K562 (cell line): ENCODE measurements at regions not wholly inside any gene's neighbourhood (a gene's known extent, or its start where the extent isn't known, plus 50 kb on each side); places are given as distances from the start of the nearest gene placed in this dataset.

Experiments used
- ATAC-seq: fragments of 200-7000 bp; cut with Tn5 transposase; 3 replicates; pipeline ENCODE4 v1.9.1; 2020; ENCODE audit warnings: moderate library complexity
- BruUV-seq: library from RNA; stranded (reverse); fragments of 400-500 nt; replicated peaks from 2 replicates; lab custom pipeline; 2021; lab: Mats Ljungman, UMichigan
- CTCF ChIA-PET: fragments of 300-600 bp; formaldehyde crosslinking; extraction: SDS; loops from one replicate; lab custom pipeline; 2021; ENCODE audit warnings: low intra/inter-chr PET ratio; lab: Yijun Ruan, JAX
- POLR2A ChIA-PET: fragments of 300-600, 350-650 bp; sonication (Branson Sonifier 250); formaldehyde crosslinking; extraction: SDS; loops from one replicate; lab custom pipeline; 2021; ENCODE audit warnings: antibody characterized with exemption, inconsistent platforms; lab: Yijun Ruan, JAX
- DNase-seq, 4 experiments: peaks; one replicate each; pipeline versions ENCODE4 v3.0.0 to v3.0.0-alpha.2; 2011 to 2018; ENCODE audit warnings: low spot score in 3 of 4, mixed read lengths in 3 of 4; ENCODE audit errors: extremely low read depth in 1 of 4
- FAIRE-seq: peaks from 2 replicates; lab custom pipeline; 2011; peaks lifted over from hg19 to GRCh38; lab: Jason Lieb, UNC
- H2AFZ ChIP-seq: 2 replicates; pipeline ENCODE4 v1.6.0; 2011; ENCODE audit warnings: low read depth, low read length, control low read depth, inconsistent platforms
- H3K27ac ChIP-seq: fragments of 200-600 bp; 3 replicates; pipeline ENCODE4 v1.8.0; 2011; ENCODE audit warnings: low read depth, mild to moderate bottlenecking, control low read depth, inconsistent platforms, low read length, moderate library complexity, mixed read lengths; ENCODE audit errors: extremely low read depth
- H3K27me3 ChIP-seq, 2 experiments: fragments of 300-600 bp in 1 of 2; 2 replicates in 1 of 2; 3 replicates in 1 of 2; pipeline versions ENCODE4 v1.6.0 to v1.8.0; 2011; ENCODE audit warnings: inconsistent platforms in 2 of 2, low read length in 2 of 2, mild to moderate bottlenecking in 1 of 2, mixed read lengths in 1 of 2, moderate library complexity in 1 of 2; ENCODE audit not compliant: control insufficient read depth in 2 of 2, insufficient read depth in 2 of 2
- H3K36me3 ChIP-seq: fragments of 300-600 bp; 3 replicates; pipeline ENCODE4 v1.8.0; 2011; ENCODE audit warnings: mild to moderate bottlenecking, low read length, inconsistent platforms; ENCODE audit not compliant: control insufficient read depth, insufficient read depth
- H3K4me1 ChIP-seq, 2 experiments: fragments of 200-600 bp in 1 of 2; replicated peaks in 1 of 2; 2 replicates in 1 of 2; 3 replicates in 1 of 2; pipeline versions ENCODE4 v1.5.1 to v1.8.0; 2011; ENCODE audit warnings: inconsistent platforms in 2 of 2, low read length in 2 of 2, mild to moderate bottlenecking in 1 of 2, mixed read lengths in 1 of 2, moderate library complexity in 1 of 2; ENCODE audit not compliant: control insufficient read depth in 2 of 2, insufficient read depth in 2 of 2
- H3K4me2 ChIP-seq: 2 replicates; pipeline ENCODE4 v1.6.1; 2011; ENCODE audit warnings: low read length, control low read depth, inconsistent platforms, mixed read lengths; ENCODE audit not compliant: insufficient read depth
- H3K4me3 ChIP-seq: fragments of 200-600 bp; sonication (generic), shearing (Covaris generic); 2 replicates; pipeline ENCODE4 v1.5.1; 2016; ENCODE audit warnings: control low read depth, inconsistent platforms
- H3K79me2 ChIP-seq: fragments of 200-600 bp; 3 replicates; pipeline ENCODE4 v1.8.0; 2011; ENCODE audit warnings: low read length, inconsistent platforms; ENCODE audit not compliant: control insufficient read depth, insufficient read depth
- H3K9ac ChIP-seq, 2 experiments: 2 replicates each; pipeline versions ENCODE4 v1.6.0 to v1.6.1; 2011; ENCODE audit warnings: low read depth in 2 of 2, low read length in 2 of 2, control low read depth in 1 of 2, inconsistent platforms in 1 of 2, mild to moderate bottlenecking in 1 of 2, mixed read lengths in 1 of 2; ENCODE audit not compliant: insufficient read depth in 1 of 2
- H3K9me1 ChIP-seq: one replicate; pipeline ENCODE4 v1.6.0; 2011; ENCODE audit warnings: inconsistent platforms, mild to moderate bottlenecking, low read length, moderate library complexity; ENCODE audit not compliant: control insufficient read depth, insufficient read depth
- H3K9me3 ChIP-seq: replicated peaks from 2 replicates; pipeline ENCODE4 v1.5.1; 2011; ENCODE audit warnings: low read depth, low read length, inconsistent platforms; ENCODE audit not compliant: control insufficient read depth, insufficient read depth
- H4K20me1 ChIP-seq: replicated peaks from 2 replicates; pipeline ENCODE4 v1.6.1; 2011; ENCODE audit warnings: low read length, inconsistent platforms, mixed read lengths; ENCODE audit not compliant: control insufficient read depth, insufficient read depth
- ETS2 ChIP-seq: IDR thresholded peaks from 2 replicates; pipeline ENCODE4 v1.6.1; 2016; ENCODE audit warnings: borderline replicate concordance, missing genetic modification characterization, mild to moderate bottlenecking, moderate library complexity, missing compliant biosample characterization; ENCODE audit not compliant: poor library complexity, severe bottlenecking
- FOXK2 ChIP-seq, 2 experiments: fragments of 450-650 bp; IDR thresholded peaks in 1 of 2; conservative IDR thresholded peaks in 1 of 2; 2 replicates each; pipeline ENCODE4 v1.6.1; 2016; ENCODE audit warnings: low read depth in 2 of 2, mild to moderate bottlenecking in 1 of 2
- KAT2B ChIP-seq: IDR thresholded peaks from one replicate; pipeline ENCODE4 v1.6.1; 2012; ENCODE audit warnings: low read depth, mild to moderate bottlenecking, control low read depth, inconsistent platforms, low read length, moderate library complexity
- KHSRP ChIP-seq: fragments of 450-650 bp; IDR thresholded peaks from 2 replicates; pipeline ENCODE4 v1.6.1; 2017
- MLX ChIP-seq, 2 experiments: fragments of 450-650 bp in 1 of 2; sonication (generic) in 1 of 2; formaldehyde crosslinking; conservative IDR thresholded peaks; 2 replicates each; pipeline versions ENCODE4 v1.4.0 to v1.8.1; 2020 to 2022; ENCODE audit warnings: mild to moderate bottlenecking in 1 of 2, missing genetic modification reagents in 1 of 2
- MXI1 ChIP-seq: IDR thresholded peaks from 2 replicates; pipeline ENCODE4 v1.6.1; 2011; ENCODE audit warnings: low read depth, mild to moderate bottlenecking, improper control_type of control experiment, low read length
- NFIC ChIP-seq: fragments of 450-650 bp; IDR thresholded peaks from 2 replicates; pipeline ENCODE4 v1.6.1; 2017; ENCODE audit warnings: mild to moderate bottlenecking, inconsistent platforms
- SMARCB1 ChIP-seq: IDR thresholded peaks from 2 replicates; pipeline ENCODE4 v1.6.1; 2011; ENCODE audit warnings: improper control_type of control experiment, low read depth; ENCODE audit not compliant: insufficient read length
- SRSF3 ChIP-seq: fragments of 200-400 bp; formaldehyde crosslinking; IDR thresholded peaks from 2 replicates; pipeline ENCODE4 v1.6.1; 2016; ENCODE audit warnings: mild to moderate bottlenecking, low read length, moderate library complexity; ENCODE audit not compliant: insufficient read depth
- TAF7 ChIP-seq: fragments of 450-650 bp; IDR thresholded peaks from 2 replicates; pipeline ENCODE4 v1.6.1; 2016; ENCODE audit warnings: missing genetic modification characterization, missing compliant biosample characterization
- THRAP3 ChIP-seq: fragments of 450-650 bp; IDR thresholded peaks from 2 replicates; pipeline ENCODE4 v1.6.1; 2016; ENCODE audit warnings: mild to moderate bottlenecking, inconsistent platforms, borderline replicate concordance
- ZNF197 ChIP-seq: fragments of 200-800 bp; sonication (Bioruptor generic); IDR thresholded peaks from 2 replicates; pipeline ENCODE4 v1.6.1; 2016; ENCODE audit warnings: low read depth, missing genetic modification characterization, missing compliant biosample characterization
- WGBS: fragments of 100-300 bp; shearing (Covaris generic); methylation state at CpG from one replicate; pipeline ENCODE4 v1.1.6; 2016; ENCODE audit warnings: low coverage, mixed read lengths; ENCODE audit not compliant: insufficient coverage; ENCODE audit errors: missing lambda C conversion rate; 5-methylcytosine and 5-hydroxymethylcytosine counted together
- in situ Hi-C: fragments of 300-500 bp; cut with MboI; formaldehyde crosslinking; loops from 4 replicates; pipeline ENCODE4 v1.15.0; 2018; ENCODE audit warnings: inconsistent platforms, mixed read lengths
- intact Hi-C: fragments of 100-400 bp; cut with micrococcal nuclease; formaldehyde crosslinking; loops from 2 replicates; pipeline ENCODE4 v1.14.2; 2022
- TF ChIP-seq, protein P1 (sequence below), 2 experiments: fragments of 450-650 bp; IDR thresholded peaks; 2 replicates each; pipeline ENCODE4 v1.6.1; 2016; ENCODE audit warnings: mild to moderate bottlenecking in 2 of 2, borderline replicate concordance in 1 of 2, low read depth in 1 of 2, moderate library complexity in 1 of 2

GRCh38 chr6:14058029-14058695 lies 59.4 kb upstream of the CD83 start:
- Histone ChIP-seq H3K9me3 (no peaks in the 10 kb centered on the region), H3K27ac (no peak overlapping the region), H2AFZ (no peak overlapping the region), H3K4me1 (no peaks in the 10 kb centered on the region; a peak in 1 of 5 replicates), H3K4me3 (no peak overlapping the region), H3K27me3 (no peaks in the 10 kb centered on the region; a peak in 1 of 5 replicates), H3K79me2 (no peaks in the 10 kb centered on the region), H4K20me1 (no peaks in the 10 kb centered on the region), H3K4me2 (no peak overlapping the region), H3K36me3 (no peaks in the 10 kb centered on the region), H3K9me1 (no peaks in the 10 kb centered on the region), H3K9ac (no peak overlapping the region)
- intact Hi-C loops, result no loop called here
- in situ Hi-C loops, result no loop called here
- ChIA-PET POLR2A (interaction anchor here (1.0 to 1.6 kb wide), 6 partner anchors 9 to 167 kb away, joined by 3 to 6 read pairs (median 4); no protein-coding TSS in a partner anchor), CTCF (no interaction called here)
- DNase-seq (no peak), FAIRE-seq (no peak), ATAC-seq (no peak)
- WGBS, result 50% methylated on average over 10 of the region's 10 CpGs
- no TSS peak for BruUV-seq
- TF ChIP-seq MXI1 (no peak), FOXK2 (conservative IDR thresholded peaks at IDR 0.05 in 1 of 2, IDR thresholded peaks at IDR 0.05 in 1 of 2; ENCODE audit: low read depth in 2 of 2) (no peak), MLX (CRISPR knock-in tag; conservative IDR thresholded peaks at IDR 0.05) (no peak), NFIC (no peak), SRSF3 (no peak), KHSRP (no peak), SMARCB1 (no peak), THRAP3 (no peak), TAF7 (tag) (no peak), ETS2 (tag) (no peak), KAT2B (no peak), ZNF197 (CRISPR knock-in tag) (no peak)
- TF ChIP-seq, protein P1, sequence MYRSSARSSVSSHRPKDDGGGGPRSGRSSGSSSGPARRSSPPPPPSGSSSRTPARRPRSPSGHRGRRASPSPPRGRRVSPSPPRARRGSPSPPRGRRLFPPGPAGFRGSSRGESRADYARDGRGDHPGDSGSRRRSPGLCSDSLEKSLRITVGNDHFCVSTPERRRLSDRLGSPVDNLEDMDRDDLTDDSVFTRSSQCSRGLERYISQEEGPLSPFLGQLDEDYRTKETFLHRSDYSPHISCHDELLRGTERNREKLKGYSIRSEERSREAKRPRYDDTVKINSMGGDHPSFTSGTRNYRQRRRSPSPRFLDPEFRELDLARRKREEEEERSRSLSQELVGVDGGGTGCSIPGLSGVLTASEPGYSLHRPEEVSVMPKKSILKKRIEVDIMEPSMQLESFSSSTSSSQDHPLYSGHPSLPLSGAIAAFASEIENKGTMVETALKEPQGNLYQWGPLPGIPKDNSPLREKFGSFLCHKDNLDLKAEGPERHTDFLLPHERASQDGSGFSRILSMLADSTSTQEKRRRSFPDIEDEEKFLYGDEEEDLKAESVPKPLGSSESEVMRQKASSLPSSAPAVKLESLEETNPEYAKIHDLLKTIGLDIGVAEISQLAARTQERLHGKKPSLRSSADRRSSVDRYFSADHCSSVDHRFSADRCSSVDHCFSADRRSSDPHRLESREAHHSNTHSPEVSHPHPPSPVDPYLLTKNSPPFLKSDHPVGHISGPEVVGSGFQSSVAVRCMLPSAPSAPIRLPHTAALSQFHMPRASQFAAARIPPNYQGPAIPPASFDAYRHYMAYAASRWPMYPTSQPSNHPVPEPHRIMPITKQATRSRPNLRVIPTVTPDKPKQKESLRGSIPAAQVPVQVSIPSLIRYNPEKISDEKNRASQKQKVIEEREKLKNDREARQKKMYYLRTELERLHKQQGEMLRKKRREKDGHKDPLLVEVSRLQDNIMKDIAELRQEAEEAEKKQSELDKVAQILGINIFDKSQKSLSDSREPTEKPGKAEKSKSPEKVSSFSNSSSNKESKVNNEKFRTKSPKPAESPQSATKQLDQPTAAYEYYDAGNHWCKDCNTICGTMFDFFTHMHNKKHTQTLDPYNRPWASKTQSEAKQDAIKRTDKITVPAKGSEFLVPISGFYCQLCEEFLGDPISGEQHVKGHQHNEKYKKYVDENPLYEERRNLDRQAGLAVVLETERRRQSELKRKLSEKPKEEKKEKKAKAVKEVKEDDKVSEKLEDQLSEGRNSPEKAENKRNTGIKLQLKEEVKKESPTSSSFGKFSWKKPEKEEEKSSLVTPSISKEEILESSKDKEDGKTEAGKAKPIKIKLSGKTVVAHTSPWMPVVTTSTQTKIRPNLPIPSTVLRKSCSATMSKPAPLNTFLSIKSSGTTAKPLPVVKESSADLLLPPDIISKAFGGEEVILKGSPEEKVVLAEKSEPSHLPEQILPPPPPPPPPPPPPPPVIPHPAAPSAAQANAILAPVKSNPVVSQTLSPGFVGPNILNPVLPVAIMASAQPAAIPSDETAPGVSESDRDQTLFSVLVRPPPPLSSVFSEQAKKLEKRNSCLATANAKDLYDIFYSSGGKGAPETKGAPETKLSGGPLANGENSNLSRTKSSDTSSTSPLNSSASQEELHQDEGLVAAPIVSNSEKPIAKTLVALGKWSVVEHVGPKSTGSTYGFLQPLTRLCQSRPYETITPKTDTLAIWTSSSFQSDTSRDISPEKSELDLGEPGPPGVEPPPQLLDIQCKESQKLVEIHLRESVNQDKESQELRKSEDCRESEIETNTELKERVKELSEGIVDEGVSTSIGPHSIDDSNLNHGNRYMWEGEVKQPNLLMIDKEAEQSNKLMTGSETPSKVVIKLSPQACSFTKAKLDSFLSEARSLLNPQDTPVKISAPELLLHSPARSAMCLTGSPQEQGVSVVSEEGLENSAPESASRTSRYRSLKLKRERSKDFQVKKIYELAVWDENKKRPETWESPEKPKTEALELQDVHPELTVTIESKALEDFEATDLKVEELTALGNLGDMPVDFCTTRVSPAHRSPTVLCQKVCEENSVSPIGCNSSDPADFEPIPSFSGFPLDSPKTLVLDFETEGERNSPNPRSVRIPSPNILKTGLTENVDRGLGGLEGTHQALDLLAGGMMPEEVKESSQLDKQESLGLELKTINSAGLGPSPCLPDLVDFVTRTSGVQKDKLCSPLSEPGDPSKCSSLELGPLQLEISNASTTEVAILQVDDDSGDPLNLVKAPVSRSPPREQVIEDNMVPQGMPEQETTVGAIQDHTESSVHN (IDR thresholded peaks at IDR 0.05; ENCODE audit: borderline replicate concordance in 1 of 2, low read depth in 1 of 2), result no peak
